ENCODE measurements at regions not wholly inside any gene's neighbourhood (a gene's known extent, or its start where the extent isn't known, plus 50 kb on each side); places are given as distances from the start of the nearest gene placed in this dataset.

DNA sequence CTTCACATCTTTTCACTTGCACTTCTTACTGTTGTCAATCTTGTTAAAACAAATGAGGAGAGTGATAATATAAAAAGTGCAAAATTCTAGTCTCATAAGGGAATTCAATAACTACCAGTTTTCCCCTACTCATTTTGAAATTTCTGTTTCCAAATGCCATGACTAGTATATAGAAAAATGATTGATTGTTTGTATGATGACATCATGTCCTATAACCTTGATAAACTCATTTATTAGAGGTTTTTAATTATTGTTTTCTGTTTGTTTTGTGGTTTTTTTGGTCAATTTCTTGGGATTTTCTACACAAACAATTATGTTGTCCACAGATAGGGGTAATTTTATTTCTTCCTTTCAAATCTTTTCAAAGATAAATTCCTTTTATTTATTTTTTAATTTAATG is 559.1 kb downstream of the TLL1 start:
- intact Hi-C loops (cut with micrococcal nuclease): no loop called here
- H3K9me3 Mint-ChIP-seq (ENCODE audit: insufficient read depth): no peaks in the 10 kb centered on the region
- H3K36me3 ChIP-seq (replicated peaks in 1 of 2; ENCODE audit: control extremely low read depth in 1 of 2, control insufficient read depth in 1 of 2, extremely low read depth in 1 of 2, insufficient read depth in 2 of 2, low read length in 1 of 2): no peaks in the 10 kb centered on the region
- H3K4me1 ChIP-seq (ENCODE audit: control insufficient read depth in 2 of 2, insufficient read depth in 2 of 2, low read length in 2 of 2): no peaks in the 10 kb centered on the region
- H3K79me2 ChIP-seq (ENCODE audit: control insufficient read depth, insufficient read depth, low read length): no peaks in the 10 kb centered on the region
- H3K27ac Mint-ChIP-seq: no peak overlapping the region
- no peaks in the 10 kb centered on the region for H3K27me3 ChIP-seq (replicated peaks in 1 of 4; ENCODE audit: control extremely low read depth in 1 of 4, control insufficient read depth in 3 of 4, insufficient read depth in 4 of 4, low read length in 3 of 4)
- no peak overlapping the region for H2AFZ ChIP-seq (ENCODE audit: insufficient read depth, low read depth, low read length, poor library complexity, severe bottlenecking)
- no peak overlapping the region for H3K4me3 Mint-ChIP-seq
- no peaks in the 10 kb centered on the region for H3K9me3 ChIP-seq (ENCODE audit: control extremely low read depth in 1 of 3, control insufficient read depth in 2 of 3, insufficient read depth in 1 of 3, low read length in 2 of 3)
- H3K27me3 Mint-ChIP-seq: no peaks in the 10 kb centered on the region
- DNase-seq (no peak), ATAC-seq (ENCODE audit: low read depth) (no peak)
- H3K27ac ChIP-seq (ENCODE audit: low read length in 2 of 2): no peak overlapping the region
- POLR2A ChIA-PET: no interaction called here
- no peak overlapping the region for H3K9ac ChIP-seq (ENCODE audit: low read length)
- CTCF ChIA-PET: no interaction called here
- TF ChIP-seq, protein P1, sequence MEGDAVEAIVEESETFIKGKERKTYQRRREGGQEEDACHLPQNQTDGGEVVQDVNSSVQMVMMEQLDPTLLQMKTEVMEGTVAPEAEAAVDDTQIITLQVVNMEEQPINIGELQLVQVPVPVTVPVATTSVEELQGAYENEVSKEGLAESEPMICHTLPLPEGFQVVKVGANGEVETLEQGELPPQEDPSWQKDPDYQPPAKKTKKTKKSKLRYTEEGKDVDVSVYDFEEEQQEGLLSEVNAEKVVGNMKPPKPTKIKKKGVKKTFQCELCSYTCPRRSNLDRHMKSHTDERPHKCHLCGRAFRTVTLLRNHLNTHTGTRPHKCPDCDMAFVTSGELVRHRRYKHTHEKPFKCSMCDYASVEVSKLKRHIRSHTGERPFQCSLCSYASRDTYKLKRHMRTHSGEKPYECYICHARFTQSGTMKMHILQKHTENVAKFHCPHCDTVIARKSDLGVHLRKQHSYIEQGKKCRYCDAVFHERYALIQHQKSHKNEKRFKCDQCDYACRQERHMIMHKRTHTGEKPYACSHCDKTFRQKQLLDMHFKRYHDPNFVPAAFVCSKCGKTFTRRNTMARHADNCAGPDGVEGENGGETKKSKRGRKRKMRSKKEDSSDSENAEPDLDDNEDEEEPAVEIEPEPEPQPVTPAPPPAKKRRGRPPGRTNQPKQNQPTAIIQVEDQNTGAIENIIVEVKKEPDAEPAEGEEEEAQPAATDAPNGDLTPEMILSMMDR (IDR thresholded peaks at IDR 0.05): no peak
- no peak for TF ChIP-seq EZH2 (IDR thresholded peaks at IDR 0.05; ENCODE audit: borderline replicate concordance, insufficient read depth, low read depth, low read length, poor library complexity, severe bottlenecking)
- no peaks in the 10 kb centered on the region for H3K4me1 Mint-ChIP-seq
- no peak overlapping the region for H3K4me2 ChIP-seq (replicated peaks; ENCODE audit: low read depth, low read length, poor library complexity, severe bottlenecking)
- no peaks in the 10 kb centered on the region for H4K20me1 ChIP-seq (ENCODE audit: control insufficient read depth, insufficient read depth, low read length, poor library complexity, severe bottlenecking)
- no peak overlapping the region for H3K4me3 ChIP-seq (ENCODE audit: control extremely low read depth in 1 of 5, extremely low read depth in 1 of 5, insufficient read depth in 1 of 5, low read depth in 2 of 5, low read length in 4 of 5)

GRCh38 chr4:166432842-166433241 is 559.8 kb downstream of the TLL1 start:
- H4K20me1 ChIP-seq (ENCODE audit: control insufficient read depth, insufficient read depth, low read length, poor library complexity, severe bottlenecking): no peaks in the 10 kb centered on the region
- POLR2A ChIA-PET: no interaction called here
- no peak overlapping the region for H3K27ac ChIP-seq (ENCODE audit: low read length in 2 of 2)
- no peak for ATAC-seq (ENCODE audit: low read depth)
- no peaks in the 10 kb centered on the region for H3K27me3 ChIP-seq (replicated peaks in 1 of 4; ENCODE audit: control extremely low read depth in 1 of 4, control insufficient read depth in 3 of 4, insufficient read depth in 4 of 4, low read length in 3 of 4)
- TF ChIP-seq, protein P1 (IDR thresholded peaks at IDR 0.05): no peak
- no peak for TF ChIP-seq EZH2 (IDR thresholded peaks at IDR 0.05; ENCODE audit: borderline replicate concordance, insufficient read depth, low read depth, low read length, poor library complexity, severe bottlenecking)
- H3K4me2 ChIP-seq (replicated peaks; ENCODE audit: low read depth, low read length, poor library complexity, severe bottlenecking): no peak overlapping the region
- no peaks in the 10 kb centered on the region for H3K9me3 ChIP-seq (ENCODE audit: control extremely low read depth in 1 of 3, control insufficient read depth in 2 of 3, insufficient read depth in 1 of 3, low read length in 2 of 3)
- Mint-ChIP-seq H3K27ac (no peak overlapping the region), H3K4me3 (no peak overlapping the region), H3K27me3 (no peaks in the 10 kb centered on the region), H3K4me1 (no peaks in the 10 kb centered on the region), H3K9me3 (ENCODE audit: insufficient read depth) (no peaks in the 10 kb centered on the region)
- H3K4me3 ChIP-seq (ENCODE audit: control extremely low read depth in 1 of 5, extremely low read depth in 1 of 5, insufficient read depth in 1 of 5, low read depth in 2 of 5, low read length in 4 of 5): no peak overlapping the region
- H3K36me3 ChIP-seq (replicated peaks in 1 of 2; ENCODE audit: control extremely low read depth in 1 of 2, control insufficient read depth in 1 of 2, extremely low read depth in 1 of 2, insufficient read depth in 2 of 2, low read length in 1 of 2): no peaks in the 10 kb centered on the region
- H3K79me2 ChIP-seq (ENCODE audit: control insufficient read depth, insufficient read depth, low read length): no peaks in the 10 kb centered on the region
- intact Hi-C loops (cut with micrococcal nuclease): no loop called here
- no peak for DNase-seq
- CTCF ChIA-PET: no interaction called here
- no peaks in the 10 kb centered on the region for H3K4me1 ChIP-seq (ENCODE audit: control insufficient read depth in 2 of 2, insufficient read depth in 2 of 2, low read length in 2 of 2)
- H3K9ac ChIP-seq (ENCODE audit: low read length): no peak overlapping the region
- H2AFZ ChIP-seq (ENCODE audit: insufficient read depth, low read depth, low read length, poor library complexity, severe bottlenecking): no peak overlapping the region
